Activated T-cell treated with anti-CD3 and anti-CD28 coated beads, Interleukin-2, amount 50 U/mL, for 72 hours (primary cell): ENCODE measurements at regions not wholly inside any gene's neighbourhood (a gene's known extent, or its start where the extent isn't known, plus 50 kb on each side); places are given as distances from the start of the nearest gene placed in this dataset.

Experiments used
- ATAC-seq, 2 donors: fragments of 150-1000 bp; cut with Tn5 transposase; replicated peaks in 1 of 2; 2 replicates each; pipeline ENCODE4 v1.10.0; 2021; ENCODE audit warnings: moderate library complexity in 2 of 2, mild to moderate bottlenecking in 1 of 2
- DNase-seq, 2 donors: peaks; one replicate each; pipeline ENCODE4 v3.0.0; 2021 to 2022; ENCODE audit warnings: mixed read lengths in 1 of 2
- H3K27ac Mint-ChIP-seq: one replicate; pipeline ENCODE4 v1.8.0; 2022; ENCODE audit warnings: mild to moderate bottlenecking, moderate library complexity, mixed read lengths
- H3K27me3 Mint-ChIP-seq: one replicate; pipeline ENCODE4 v1.8.0; 2022; ENCODE audit warnings: low read depth, mixed read lengths
- H3K36me3 Mint-ChIP-seq, 2 donors: one replicate each; pipeline ENCODE4 v1.8.0; 2022; ENCODE audit warnings: mixed read lengths in 2 of 2, mild to moderate bottlenecking in 1 of 2; ENCODE audit not compliant: insufficient read depth in 2 of 2
- H3K4me1 Mint-ChIP-seq: one replicate; pipeline ENCODE4 v1.8.0; 2022; ENCODE audit warnings: low read depth, mixed read lengths
- H3K4me3 Mint-ChIP-seq, 2 donors: one replicate each; pipeline ENCODE4 v1.8.0; 2022; ENCODE audit warnings: mild to moderate bottlenecking in 2 of 2, mixed read lengths in 2 of 2, moderate library complexity in 2 of 2
- H3K9me3 Mint-ChIP-seq, 2 donors: one replicate each; pipeline ENCODE4 v1.8.0; 2022; ENCODE audit warnings: mixed read lengths in 2 of 2

DNA sequence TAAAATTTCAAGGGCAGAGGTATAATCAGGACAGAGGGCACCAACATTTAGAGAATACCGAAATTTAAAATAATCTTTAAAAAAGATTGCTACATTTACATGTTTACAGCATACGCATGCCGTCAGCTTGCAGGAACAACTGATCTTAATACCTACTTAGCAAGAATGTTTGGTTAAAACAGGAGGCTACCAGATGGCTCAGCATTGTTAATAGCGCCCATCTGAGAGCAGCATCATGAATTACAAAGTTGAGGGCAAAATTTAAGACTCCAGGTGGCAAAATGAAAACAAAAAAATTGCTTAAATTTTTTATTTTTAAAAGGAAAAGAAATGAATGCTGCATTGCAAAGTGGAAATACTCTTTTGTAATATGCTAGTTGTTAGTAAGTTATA, 241.3 kb downstream of the C4orf33 start:
- Mint-ChIP-seq H3K27ac (no peak overlapping the region), H3K27me3 (peaks cover 7% of the 10 kb centered on the region), H3K4me3 (no peak overlapping the region), H3K9me3 (no peaks in the 10 kb centered on the region), H3K4me1 (no peaks in the 10 kb centered on the region), H3K36me3 (peaks cover 0 to 1% of the 10 kb centered on the region in 2 donors)
- no peak for DNase-seq
- ATAC-seq, result no peak

DNA sequence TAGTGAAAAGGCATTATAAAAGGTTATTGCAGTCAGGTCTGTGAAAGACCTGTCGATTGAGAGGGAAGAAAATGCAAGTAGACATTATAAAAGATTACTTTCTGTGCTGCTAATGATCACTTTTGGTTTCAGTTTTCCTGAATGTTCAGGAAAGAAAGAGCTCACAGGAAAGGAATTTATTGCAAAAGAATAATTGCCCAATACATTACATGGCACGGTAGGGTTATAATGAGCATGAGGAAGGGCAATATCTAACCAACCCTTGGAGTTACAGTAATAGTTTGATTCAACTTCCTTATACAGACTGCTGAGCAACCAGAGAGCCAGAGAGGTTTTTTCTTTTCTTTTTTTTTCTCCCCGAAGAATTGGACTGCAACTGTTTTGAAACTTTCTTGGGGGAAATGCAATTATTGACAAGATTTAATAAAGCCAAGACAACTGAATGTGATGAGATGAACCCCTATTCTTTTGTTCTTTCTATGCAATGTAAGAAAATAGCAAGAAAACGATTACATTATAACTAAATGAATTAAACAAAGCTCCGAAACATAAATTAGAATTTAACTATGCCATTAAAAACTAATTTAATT, 247.0 kb downstream of the C4orf33 start:
- Mint-ChIP-seq H3K4me3 (no peak overlapping the region), H3K27me3 (peaks cover 15% of the 10 kb centered on the region), H3K36me3 (peaks cover 0 to 1% of the 10 kb centered on the region in 2 donors), H3K27ac (no peak overlapping the region), H3K4me1 (no peaks in the 10 kb centered on the region), H3K9me3 (no peaks in the 10 kb centered on the region)
- ATAC-seq, result no peak
- DNase-seq, result no peak

DNA sequence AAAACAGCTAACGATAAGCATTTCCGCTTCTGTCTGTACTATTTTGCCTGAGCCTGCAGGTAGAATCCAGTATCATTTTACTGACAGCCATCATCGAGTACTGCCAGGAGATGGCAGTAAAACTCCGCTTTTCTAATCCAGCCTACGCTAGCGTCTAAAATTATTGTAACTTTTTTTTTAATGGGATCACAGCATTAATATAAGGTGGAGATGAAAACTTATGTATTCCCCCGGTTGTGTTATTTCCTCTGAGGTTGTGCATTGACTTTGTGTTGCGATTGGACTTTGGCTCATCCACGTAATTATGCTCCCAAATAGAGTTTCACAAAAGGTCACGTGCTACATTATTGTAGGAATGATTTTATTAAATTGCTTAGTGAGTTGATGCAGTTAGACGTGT, 248.1 kb downstream of the C4orf33 start:
- Mint-ChIP-seq H3K4me1 (no peaks in the 10 kb centered on the region), H3K27ac (no peak overlapping the region), H3K36me3 (no peaks in the 10 kb centered on the region), H3K4me3 (no peak overlapping the region), H3K9me3 (no peaks in the 10 kb centered on the region), H3K27me3 (peaks cover 9% of the 10 kb centered on the region)
- DNase-seq (no peak), ATAC-seq (no peak)

DNA sequence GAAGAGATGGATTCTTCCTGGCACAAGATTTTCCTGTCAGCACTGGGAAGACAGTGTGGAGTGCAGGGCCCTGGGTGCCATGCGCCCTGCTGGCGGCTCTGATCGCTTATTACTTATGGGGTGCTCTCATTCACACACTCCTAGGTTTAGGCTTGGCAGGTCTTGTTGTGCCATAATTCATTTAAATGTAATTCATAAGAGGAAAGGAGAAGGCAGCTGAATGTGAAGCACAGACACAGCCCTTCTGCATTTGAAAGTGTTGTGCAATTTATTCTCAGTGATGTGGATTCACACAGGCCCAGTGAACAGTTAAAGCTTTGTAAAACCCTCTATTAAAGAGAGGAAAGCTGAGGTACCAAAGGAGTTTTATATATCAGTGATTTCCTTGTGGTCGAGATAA, 249.7 kb downstream of the C4orf33 start:
- H3K27me3 Mint-ChIP-seq, result peaks cover 9% of the 10 kb centered on the region
- H3K9me3 Mint-ChIP-seq, result no peaks in the 10 kb centered on the region
- DNase-seq, result no peak
- no peak overlapping the region for H3K27ac Mint-ChIP-seq
- H3K36me3 Mint-ChIP-seq, result no peaks in the 10 kb centered on the region
- no peak overlapping the region for H3K4me3 Mint-ChIP-seq
- no peak for ATAC-seq
- H3K4me1 Mint-ChIP-seq, result no peaks in the 10 kb centered on the region

DNA sequence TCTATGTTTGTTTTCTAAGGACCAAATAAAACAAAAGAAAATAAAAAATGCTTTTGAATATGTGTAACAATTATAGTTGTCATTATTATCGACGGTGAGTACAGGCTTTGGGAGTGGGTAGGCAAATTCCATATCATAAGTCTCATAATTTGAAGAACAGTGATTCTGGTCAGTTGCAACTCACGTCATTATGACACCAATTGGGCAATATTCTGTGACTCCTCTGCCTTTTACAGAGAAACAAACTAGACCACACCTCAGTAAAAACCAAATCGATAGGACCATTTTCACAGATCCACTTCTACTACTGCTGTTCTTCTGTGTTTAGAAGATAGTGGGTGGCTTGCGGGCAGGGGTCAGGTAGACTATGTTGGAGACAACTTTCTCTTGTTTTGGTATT, 250.1 kb downstream of the C4orf33 start:
- DNase-seq (no peak), ATAC-seq (no peak)
- Mint-ChIP-seq H3K36me3 (no peaks in the 10 kb centered on the region), H3K9me3 (no peaks in the 10 kb centered on the region), H3K4me3 (no peak overlapping the region), H3K4me1 (no peaks in the 10 kb centered on the region), H3K27me3 (peaks cover 9% of the 10 kb centered on the region), H3K27ac (no peak overlapping the region)

DNA sequence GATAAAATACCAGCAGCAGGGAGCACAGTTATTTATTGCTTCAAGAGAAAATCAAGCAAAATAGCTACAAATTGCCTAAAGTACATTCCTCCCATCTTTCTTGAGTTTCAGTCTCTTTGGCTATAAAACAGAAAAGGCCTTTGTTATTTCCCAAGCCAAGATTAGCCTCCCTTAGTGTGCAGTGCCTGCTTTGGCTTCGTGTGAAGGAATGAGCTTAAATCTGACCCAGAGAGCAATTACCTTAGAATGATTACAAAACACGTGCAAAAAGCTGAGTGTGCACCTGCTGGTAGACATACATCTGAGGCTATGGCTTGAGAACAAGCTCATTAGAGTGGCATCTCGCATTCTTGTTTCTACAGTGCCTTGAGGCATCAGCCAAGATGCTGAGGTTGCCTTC, 250.8 kb downstream of the C4orf33 start:
- Mint-ChIP-seq H3K4me3 (no peak overlapping the region), H3K4me1 (no peaks in the 10 kb centered on the region), H3K27ac (no peak overlapping the region), H3K9me3 (no peaks in the 10 kb centered on the region), H3K36me3 (no peaks in the 10 kb centered on the region), H3K27me3 (peaks cover 14% of the 10 kb centered on the region)
- DNase-seq (no peak), ATAC-seq (no peak)

DNA sequence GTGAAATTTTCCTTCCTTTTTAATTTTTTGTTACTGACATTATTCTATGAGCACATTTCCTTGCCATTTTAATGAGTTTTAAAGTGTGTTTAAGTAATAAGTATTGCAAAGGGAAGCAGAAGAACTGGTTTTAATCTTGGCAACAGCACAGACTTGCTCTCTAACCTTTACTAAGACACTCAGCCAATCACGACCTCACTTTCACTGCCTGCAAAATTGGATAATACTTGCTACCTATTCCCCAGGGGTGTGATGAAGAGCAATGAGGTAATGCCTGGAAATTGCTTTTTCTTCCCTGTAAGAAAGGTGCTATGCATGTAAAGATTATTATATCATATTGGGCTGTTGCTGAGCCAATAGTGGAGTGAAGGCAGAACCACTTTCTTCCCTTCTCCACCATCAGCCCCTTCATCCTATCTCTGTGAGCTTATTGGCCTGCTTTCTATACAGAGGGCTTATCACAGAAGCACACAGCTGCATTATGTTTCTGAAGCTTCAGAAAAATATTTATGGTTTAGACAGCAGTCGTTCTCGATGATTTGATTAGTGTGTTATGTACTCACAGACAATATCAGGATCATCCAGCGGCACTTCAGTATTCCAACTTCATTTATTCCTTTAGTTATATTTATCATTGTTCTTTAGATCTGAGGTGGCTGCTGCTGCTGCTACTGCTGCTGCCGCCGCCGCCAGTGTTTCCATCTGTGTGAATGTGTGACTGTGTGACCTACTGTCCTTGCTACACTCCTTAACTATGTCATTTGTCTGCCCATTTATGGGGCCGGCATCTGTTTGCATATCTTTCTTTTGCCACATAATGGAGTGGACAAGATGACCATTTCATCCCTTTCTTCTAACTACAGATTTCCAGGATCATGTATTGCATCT, 255.1 kb downstream of the C4orf33 start:
- no peak overlapping the region for H3K27ac Mint-ChIP-seq
- H3K9me3 Mint-ChIP-seq, result no peaks in the 10 kb centered on the region
- H3K36me3 Mint-ChIP-seq, result no peaks in the 10 kb centered on the region
- H3K4me1 Mint-ChIP-seq, result no peaks in the 10 kb centered on the region
- DNase-seq, result no peak
- peaks cover 11% of the 10 kb centered on the region for H3K27me3 Mint-ChIP-seq
- no peak for ATAC-seq
- no peak overlapping the region for H3K4me3 Mint-ChIP-seq

DNA sequence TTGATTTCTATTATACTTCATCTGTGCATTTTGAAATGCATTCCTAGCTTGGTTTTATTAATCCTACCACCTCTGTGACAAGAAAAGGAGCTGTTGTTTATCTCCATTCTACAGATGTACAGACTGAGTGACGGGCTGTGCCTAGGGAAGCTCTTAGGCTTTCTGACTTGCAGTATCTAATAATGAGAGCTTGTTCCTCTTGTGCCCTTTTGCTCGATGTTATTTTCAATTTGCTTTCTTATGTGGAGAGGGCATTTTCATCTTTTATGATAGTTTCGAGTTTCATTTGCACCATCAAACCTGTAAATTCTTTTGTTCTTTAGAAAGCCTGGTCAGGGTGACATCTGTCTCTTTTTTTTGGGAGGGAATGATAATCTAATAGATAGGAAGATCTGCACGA, 256.5 kb downstream of the C4orf33 start:
- H3K27ac Mint-ChIP-seq, result no peak overlapping the region
- DNase-seq, result no peak
- no peaks in the 10 kb centered on the region for H3K9me3 Mint-ChIP-seq
- ATAC-seq, result no peak
- no peaks in the 10 kb centered on the region for H3K4me1 Mint-ChIP-seq
- no peak overlapping the region for H3K4me3 Mint-ChIP-seq
- peaks cover 14% of the 10 kb centered on the region for H3K27me3 Mint-ChIP-seq
- H3K36me3 Mint-ChIP-seq, result no peaks in the 10 kb centered on the region

DNA sequence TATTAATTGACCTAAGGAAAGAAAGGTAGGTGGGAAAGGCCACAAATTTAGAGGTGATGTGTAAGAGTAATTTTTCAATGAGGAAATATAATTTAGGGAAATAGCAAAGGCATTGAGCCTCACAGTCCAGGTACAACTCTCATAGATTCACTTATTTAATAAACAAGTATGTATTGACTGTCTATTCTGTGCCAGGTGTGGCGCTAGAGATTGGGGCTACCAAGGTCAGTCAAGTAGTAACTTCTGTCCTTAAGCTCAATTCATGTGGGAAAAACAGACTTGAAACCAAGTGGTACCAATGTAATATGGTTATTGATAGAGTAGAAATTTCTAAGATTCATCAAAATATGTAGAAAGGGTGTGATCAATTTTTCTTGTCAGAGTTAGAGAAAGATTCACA, 257.5 kb downstream of the C4orf33 start:
- peaks cover 22% of the 10 kb centered on the region for H3K27me3 Mint-ChIP-seq
- no peaks in the 10 kb centered on the region for H3K36me3 Mint-ChIP-seq
- H3K27ac Mint-ChIP-seq, result no peak overlapping the region
- no peak overlapping the region for H3K4me3 Mint-ChIP-seq
- H3K9me3 Mint-ChIP-seq, result no peaks in the 10 kb centered on the region
- no peak for DNase-seq
- H3K4me1 Mint-ChIP-seq, result no peaks in the 10 kb centered on the region
- ATAC-seq, result no peak

DNA sequence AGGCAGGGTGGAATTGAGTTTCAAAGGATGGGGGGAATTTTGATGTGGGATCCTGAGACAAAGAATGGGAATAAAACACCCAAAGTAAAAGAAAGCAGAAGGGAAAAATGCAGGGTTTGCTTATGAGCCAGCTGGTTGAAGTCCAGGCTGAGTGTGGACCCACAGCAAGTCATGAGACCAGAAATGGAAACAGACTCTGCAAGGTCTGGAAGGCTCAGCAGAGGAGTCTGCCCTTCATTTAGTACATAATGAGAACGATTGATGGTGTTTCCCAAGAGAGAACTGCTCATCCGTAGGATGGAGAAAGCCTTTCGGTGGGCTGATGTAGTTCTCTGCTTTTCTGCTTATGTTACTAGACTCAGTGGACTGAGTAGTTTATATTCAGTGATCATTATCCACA, 259.1 kb downstream of the C4orf33 start:
- no peaks in the 10 kb centered on the region for H3K9me3 Mint-ChIP-seq
- ATAC-seq (no peak), DNase-seq (no peak)
- H3K4me1 Mint-ChIP-seq, result no peaks in the 10 kb centered on the region
- no peak overlapping the region for H3K27ac Mint-ChIP-seq
- H3K4me3 Mint-ChIP-seq, result no peak overlapping the region
- no peaks in the 10 kb centered on the region for H3K36me3 Mint-ChIP-seq
- peaks cover 29% of the 10 kb centered on the region for H3K27me3 Mint-ChIP-seq

DNA sequence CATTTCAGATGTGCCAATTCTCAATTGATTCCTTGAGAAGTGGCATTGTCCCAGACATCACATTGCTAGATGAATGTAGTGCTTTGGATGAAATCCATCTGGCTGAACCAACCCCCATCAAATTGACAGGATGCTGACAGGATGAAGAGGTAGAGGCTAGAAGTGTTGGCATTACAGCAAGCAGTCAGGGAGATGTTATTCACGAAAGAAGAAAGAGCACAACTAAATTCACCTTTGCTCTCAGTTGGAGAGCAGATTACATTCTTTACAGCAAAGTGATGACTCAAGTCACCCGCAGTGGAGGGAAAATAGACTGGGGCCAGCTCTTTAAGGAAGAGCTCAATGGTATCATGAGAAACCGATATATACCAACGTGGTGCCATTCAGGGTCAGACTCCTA, 259.6 kb downstream of the C4orf33 start:
- Mint-ChIP-seq H3K4me1 (no peaks in the 10 kb centered on the region), H3K27me3 (peaks cover 29% of the 10 kb centered on the region), H3K4me3 (no peak overlapping the region), H3K36me3 (no peaks in the 10 kb centered on the region), H3K9me3 (no peaks in the 10 kb centered on the region), H3K27ac (no peak overlapping the region)
- DNase-seq (no peak), ATAC-seq (no peak)

DNA sequence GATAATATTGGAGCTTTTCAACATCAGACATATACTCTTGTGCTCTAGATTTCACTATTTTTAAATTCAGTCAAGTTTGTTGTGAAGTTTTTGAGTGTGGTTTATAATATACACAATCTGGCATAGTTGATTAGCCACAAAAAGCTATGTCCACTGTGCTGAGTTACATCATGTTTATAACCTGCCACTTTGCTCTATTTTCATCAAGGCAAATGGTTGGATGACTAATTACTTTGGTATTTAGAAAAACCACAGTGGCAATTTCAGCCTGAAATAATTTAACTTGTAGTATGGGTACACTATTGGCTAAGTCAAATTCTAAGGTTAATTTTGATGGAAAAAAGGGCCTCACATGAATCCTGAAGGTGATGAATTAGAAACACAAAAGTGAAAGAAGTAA, 262.6 kb downstream of the C4orf33 start:
- no peaks in the 10 kb centered on the region for H3K9me3 Mint-ChIP-seq
- no peaks in the 10 kb centered on the region for H3K4me1 Mint-ChIP-seq
- ATAC-seq (no peak), DNase-seq (no peak)
- H3K27me3 Mint-ChIP-seq, result peaks cover 29% of the 10 kb centered on the region
- no peak overlapping the region for H3K27ac Mint-ChIP-seq
- no peak overlapping the region for H3K4me3 Mint-ChIP-seq
- no peaks in the 10 kb centered on the region for H3K36me3 Mint-ChIP-seq

DNA sequence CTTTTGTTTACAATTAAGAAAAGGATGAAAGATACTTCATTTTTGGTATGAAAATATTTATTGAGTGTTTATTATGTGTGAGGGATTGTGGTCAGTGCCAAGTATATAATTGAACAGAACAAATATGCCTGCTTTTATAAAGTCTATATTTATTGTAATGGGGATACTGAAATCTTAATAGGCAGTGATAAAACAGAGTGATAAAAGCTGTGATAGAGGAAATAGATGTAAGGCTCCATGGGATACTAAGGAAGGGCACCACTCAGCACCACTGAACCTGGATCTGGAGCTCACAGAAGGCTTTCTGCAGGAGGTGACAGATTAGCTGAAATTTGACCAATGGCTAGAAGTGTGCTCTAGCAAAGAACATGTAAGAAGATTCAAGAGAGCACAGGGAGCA, 263.5 kb downstream of the C4orf33 start:
- Mint-ChIP-seq H3K9me3 (no peaks in the 10 kb centered on the region), H3K27me3 (peaks cover 29% of the 10 kb centered on the region), H3K36me3 (no peaks in the 10 kb centered on the region), H3K4me1 (no peaks in the 10 kb centered on the region), H3K4me3 (no peak overlapping the region), H3K27ac (no peak overlapping the region)
- DNase-seq (no peak), ATAC-seq (no peak)
